HCT116 (cell line): ENCODE measurements at regions not wholly inside any gene's neighbourhood (a gene's known extent, or its start where the extent isn't known, plus 50 kb on each side); places are given as distances from the start of the nearest gene placed in this dataset.

Experiments
- ATAC-seq: fragments of 200-7000 bp; cut with Tn5 transposase; 2 replicates; pipeline ENCODE4 v1.9.1; 2020; ENCODE audit warnings: mild to moderate bottlenecking, moderate library complexity
- BruUV-seq: library from RNA; stranded (reverse); fragments of 400-500 nt; replicated peaks from 2 replicates; lab custom pipeline; 2021; lab: Mats Ljungman, UMichigan
- CTCF ChIA-PET: fragments of 300-600 bp; sonication (Branson Sonifier 250); formaldehyde crosslinking; loops from one replicate; lab custom pipeline; 2021; ENCODE audit warnings: antibody characterized with exemption; lab: Charles Lee
- POLR2A ChIA-PET: fragments of 300-600, 350-600 bp; sonication (Branson Sonifier 250); formaldehyde crosslinking; loops from one replicate; lab custom pipeline; 2021; ENCODE audit warnings: antibody characterized with exemption; lab: Charles Lee
- RAD21 ChIA-PET, 2 experiments: fragments of 300-600 bp; sonication (Branson Sonifier 250); formaldehyde crosslinking; loops; one replicate each; lab custom pipeline; 2023; ENCODE audit warnings: low total read pairs in 2 of 2; ENCODE audit not compliant: uncharacterized antibody in 2 of 2, unreplicated experiment in 2 of 2, low non-redundant PET in 1 of 2; lab: Charles Lee
- DNase-seq: peaks from one replicate; pipeline ENCODE4 v3.0.0-alpha.2; 2010; ENCODE audit warnings: low read depth, low spot score
- H2AFZ ChIP-seq: fragments of 200-600 bp; shearing (Covaris generic), sonication (generic); 2 replicates; pipeline ENCODE4 v1.6.1; 2017; ENCODE audit warnings: low read depth, mixed run types, mixed read lengths, antibody characterized with exemption, low read length; ENCODE audit not compliant: poor library complexity, severe bottlenecking
- H3K27ac ChIP-seq: 2 replicates; pipeline ENCODE4 v1.5.1; 2012; ENCODE audit warnings: low read depth, low read length
- H3K27me3 ChIP-seq: fragments of 200-600 bp; sonication (generic); 2 replicates; pipeline ENCODE4 v1.6.1; 2016; ENCODE audit warnings: mixed run types, low read length, mixed read lengths; ENCODE audit not compliant: insufficient read depth
- H3K36me3 ChIP-seq, 2 experiments: fragments of 200-500 bp in 1 of 2; fragments of 200-600 bp in 1 of 2; sonication (Bioruptor generic) in 1 of 2; sonication (generic) in 1 of 2; 2 replicates each; pipeline versions ENCODE4 v1.5.1 to v1.6.1; 2014 to 2016; ENCODE audit warnings: low read length in 2 of 2, inconsistent platforms in 1 of 2, mixed read lengths in 1 of 2, mixed run types in 1 of 2; ENCODE audit not compliant: insufficient read depth in 2 of 2, control insufficient read depth in 1 of 2
- H3K4me1 ChIP-seq, 2 experiments: fragments of 200-600 bp in 1 of 2; sonication (generic) in 1 of 2; 2 replicates each; pipeline versions ENCODE4 v1.5.1 to v1.6.1; 2012 to 2017; ENCODE audit warnings: low read length in 2 of 2, inconsistent platforms in 1 of 2, mild to moderate bottlenecking in 1 of 2, mixed read lengths in 1 of 2, mixed run types in 1 of 2, moderate library complexity in 1 of 2; ENCODE audit not compliant: insufficient read depth in 2 of 2, control insufficient read depth in 1 of 2
- H3K4me2 ChIP-seq: fragments of 200-600 bp; sonication (generic); 2 replicates; pipeline ENCODE4 v1.6.1; 2017; ENCODE audit warnings: mixed run types, low read length, mixed read lengths
- H3K4me3 ChIP-seq, 2 experiments: fragments of 200-600 bp in 1 of 2; sonication (generic) in 1 of 2; replicated peaks in 1 of 2; 2 replicates each; pipeline ENCODE4 v1.5.1; 2011 to 2016; ENCODE audit warnings: low read length in 2 of 2, control low read depth in 1 of 2, low read depth in 1 of 2, mild to moderate bottlenecking in 1 of 2, mixed read lengths in 1 of 2, mixed run types in 1 of 2
- H3K79me2 ChIP-seq: fragments of 200-600 bp; sonication (generic); 2 replicates; pipeline ENCODE4 v1.6.1; 2017; ENCODE audit warnings: mild to moderate bottlenecking, mixed run types, low read length, moderate library complexity, mixed read lengths; ENCODE audit not compliant: insufficient read depth
- H3K9ac ChIP-seq: fragments of 200-600 bp; sonication (generic); 2 replicates; pipeline ENCODE4 v1.6.1; 2016; ENCODE audit warnings: low read length, mixed read lengths
- H3K9me2 ChIP-seq: fragments of 200-600 bp; sonication (generic), shearing (Covaris generic); 2 replicates; pipeline ENCODE4 v1.6.1; 2017; ENCODE audit warnings: mixed run types, mild to moderate bottlenecking, moderate library complexity; ENCODE audit not compliant: insufficient read depth
- H3K9me3 ChIP-seq, 2 experiments: fragments of 200-500 bp in 1 of 2; fragments of 200-600 bp in 1 of 2; sonication (Bioruptor generic) in 1 of 2; sonication (generic) in 1 of 2; 2 replicates each; pipeline ENCODE4 v1.6.1; 2014 to 2017; ENCODE audit warnings: low read length in 2 of 2, mixed read lengths in 2 of 2, inconsistent platforms in 1 of 2, low read depth in 1 of 2, mild to moderate bottlenecking in 1 of 2, mixed run types in 1 of 2, moderate library complexity in 1 of 2; ENCODE audit not compliant: control insufficient read depth in 1 of 2, insufficient read depth in 1 of 2
- H4K20me1 ChIP-seq: fragments of 200-600 bp; sonication (generic), shearing (Covaris generic); 2 replicates; pipeline ENCODE4 v1.6.1; 2017; ENCODE audit warnings: mixed run types, mild to moderate bottlenecking, moderate library complexity; ENCODE audit not compliant: insufficient read depth
- EZH2 ChIP-seq: fragments of 200-600 bp; sonication (generic); IDR thresholded peaks from 2 replicates; pipeline ENCODE4 v1.6.1; 2017; ENCODE audit warnings: antibody characterized with exemption, mixed run types
- EZH2phosphoT487 ChIP-seq: fragments of 200-600 bp; IDR thresholded peaks from 2 replicates; pipeline ENCODE4 v1.6.1; 2018; ENCODE audit warnings: antibody characterized with exemption, borderline replicate concordance
- RAD21 ChIP-seq: IDR thresholded peaks from 2 replicates; pipeline ENCODE4 v1.6.1; 2012; ENCODE audit warnings: low read depth, mild to moderate bottlenecking
- TCF7L2 ChIP-seq: IDR thresholded peaks from 2 replicates; pipeline ENCODE4 v1.7.0; 2011; ENCODE audit warnings: borderline replicate concordance, inconsistent platforms; ENCODE audit not compliant: insufficient read depth, insufficient read length; ENCODE audit errors: extremely low read depth
- intact Hi-C: fragments of 100-400 bp; cut with micrococcal nuclease; formaldehyde crosslinking; loops from 2 replicates; pipeline ENCODE4 v1.10.0; 2022
- TF ChIP-seq, protein P1 (sequence below): IDR thresholded peaks from 2 replicates; pipeline ENCODE4 v1.6.1; 2012; ENCODE audit warnings: low read depth
- TF ChIP-seq, protein P2 (sequence below), 3 experiments: fragments of 200-600 bp in 1 of 3; sonication (generic) in 1 of 3; IDR thresholded peaks in 2 of 3; conservative IDR thresholded peaks in 1 of 3; 2 replicates each; pipeline ENCODE4 v1.5.1; 2012 to 2017; ENCODE audit warnings: low read depth in 2 of 3, low read length in 2 of 3, antibody characterized with exemption in 1 of 3, borderline replicate concordance in 1 of 3, control low read depth in 1 of 3, mild to moderate bottlenecking in 1 of 3, mixed read lengths in 1 of 3, mixed run types in 1 of 3, moderate library complexity in 1 of 3; ENCODE audit not compliant: insufficient read depth in 1 of 3

DNA sequence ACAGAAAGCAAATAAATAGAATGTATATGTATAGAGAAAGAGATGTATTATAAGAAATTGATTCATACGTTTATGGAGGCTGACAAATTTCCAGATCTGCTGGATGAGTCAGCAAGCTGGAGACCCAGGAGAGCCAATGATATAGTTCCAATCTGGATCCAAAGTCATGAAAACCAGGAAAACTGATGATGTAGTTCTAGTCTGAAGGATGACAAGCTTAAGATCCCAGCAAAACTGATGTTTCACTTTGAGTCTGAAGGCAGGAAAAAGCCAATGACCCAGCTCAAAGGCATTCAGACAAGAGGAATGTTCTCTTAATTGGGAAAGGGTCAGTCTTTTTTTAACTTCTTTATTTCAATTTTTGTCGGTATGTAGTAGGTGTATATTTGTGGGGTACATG lies 102.6 kb downstream of the LHFPL1 start:
- DNase-seq (no peak), ATAC-seq (no peak)
- Histone ChIP-seq H3K9me2 (no peaks in the 10 kb centered on the region), H3K36me3 (no peaks in the 10 kb centered on the region), H3K9me3 (no peaks in the 10 kb centered on the region), H3K9ac (no peak overlapping the region), H3K4me1 (no peaks in the 10 kb centered on the region), H3K79me2 (no peaks in the 10 kb centered on the region), H3K27me3 (0 out of 2 replicates have a peak, but pooled peaks cover under 1% of the 10 kb centered on the region), H4K20me1 (no peaks in the 10 kb centered on the region), H2AFZ (no peak overlapping the region), H3K4me2 (no peak overlapping the region), H3K27ac (no peak overlapping the region), H3K4me3 (no peak overlapping the region)
- CTCF ChIA-PET: no interaction called here
- RAD21 ChIA-PET: no interaction called here
- intact Hi-C loops: no loop called here
- TF ChIP-seq EZH2 (no peak), RAD21 (no peak), TCF7L2 (no peak), EZH2phosphoT487 (no peak)
- TF ChIP-seq, protein P1, sequence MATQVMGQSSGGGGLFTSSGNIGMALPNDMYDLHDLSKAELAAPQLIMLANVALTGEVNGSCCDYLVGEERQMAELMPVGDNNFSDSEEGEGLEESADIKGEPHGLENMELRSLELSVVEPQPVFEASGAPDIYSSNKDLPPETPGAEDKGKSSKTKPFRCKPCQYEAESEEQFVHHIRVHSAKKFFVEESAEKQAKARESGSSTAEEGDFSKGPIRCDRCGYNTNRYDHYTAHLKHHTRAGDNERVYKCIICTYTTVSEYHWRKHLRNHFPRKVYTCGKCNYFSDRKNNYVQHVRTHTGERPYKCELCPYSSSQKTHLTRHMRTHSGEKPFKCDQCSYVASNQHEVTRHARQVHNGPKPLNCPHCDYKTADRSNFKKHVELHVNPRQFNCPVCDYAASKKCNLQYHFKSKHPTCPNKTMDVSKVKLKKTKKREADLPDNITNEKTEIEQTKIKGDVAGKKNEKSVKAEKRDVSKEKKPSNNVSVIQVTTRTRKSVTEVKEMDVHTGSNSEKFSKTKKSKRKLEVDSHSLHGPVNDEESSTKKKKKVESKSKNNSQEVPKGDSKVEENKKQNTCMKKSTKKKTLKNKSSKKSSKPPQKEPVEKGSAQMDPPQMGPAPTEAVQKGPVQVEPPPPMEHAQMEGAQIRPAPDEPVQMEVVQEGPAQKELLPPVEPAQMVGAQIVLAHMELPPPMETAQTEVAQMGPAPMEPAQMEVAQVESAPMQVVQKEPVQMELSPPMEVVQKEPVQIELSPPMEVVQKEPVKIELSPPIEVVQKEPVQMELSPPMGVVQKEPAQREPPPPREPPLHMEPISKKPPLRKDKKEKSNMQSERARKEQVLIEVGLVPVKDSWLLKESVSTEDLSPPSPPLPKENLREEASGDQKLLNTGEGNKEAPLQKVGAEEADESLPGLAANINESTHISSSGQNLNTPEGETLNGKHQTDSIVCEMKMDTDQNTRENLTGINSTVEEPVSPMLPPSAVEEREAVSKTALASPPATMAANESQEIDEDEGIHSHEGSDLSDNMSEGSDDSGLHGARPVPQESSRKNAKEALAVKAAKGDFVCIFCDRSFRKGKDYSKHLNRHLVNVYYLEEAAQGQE: no peak
- TF ChIP-seq, protein P2, sequence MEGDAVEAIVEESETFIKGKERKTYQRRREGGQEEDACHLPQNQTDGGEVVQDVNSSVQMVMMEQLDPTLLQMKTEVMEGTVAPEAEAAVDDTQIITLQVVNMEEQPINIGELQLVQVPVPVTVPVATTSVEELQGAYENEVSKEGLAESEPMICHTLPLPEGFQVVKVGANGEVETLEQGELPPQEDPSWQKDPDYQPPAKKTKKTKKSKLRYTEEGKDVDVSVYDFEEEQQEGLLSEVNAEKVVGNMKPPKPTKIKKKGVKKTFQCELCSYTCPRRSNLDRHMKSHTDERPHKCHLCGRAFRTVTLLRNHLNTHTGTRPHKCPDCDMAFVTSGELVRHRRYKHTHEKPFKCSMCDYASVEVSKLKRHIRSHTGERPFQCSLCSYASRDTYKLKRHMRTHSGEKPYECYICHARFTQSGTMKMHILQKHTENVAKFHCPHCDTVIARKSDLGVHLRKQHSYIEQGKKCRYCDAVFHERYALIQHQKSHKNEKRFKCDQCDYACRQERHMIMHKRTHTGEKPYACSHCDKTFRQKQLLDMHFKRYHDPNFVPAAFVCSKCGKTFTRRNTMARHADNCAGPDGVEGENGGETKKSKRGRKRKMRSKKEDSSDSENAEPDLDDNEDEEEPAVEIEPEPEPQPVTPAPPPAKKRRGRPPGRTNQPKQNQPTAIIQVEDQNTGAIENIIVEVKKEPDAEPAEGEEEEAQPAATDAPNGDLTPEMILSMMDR (IDR thresholded peaks at IDR 0.05 in 2 of 3, conservative IDR thresholded peaks at IDR 0.05 in 1 of 3; ENCODE audit: borderline replicate concordance in 1 of 3, insufficient read depth in 1 of 3, low read depth in 2 of 3, low read length in 2 of 3): no peak
- POLR2A ChIA-PET: no interaction called here
- no TSS peak for BruUV-seq
